ENCODE measurements at regions not wholly inside any gene's neighbourhood (a gene's known extent, or its start where the extent isn't known, plus 50 kb on each side); places are given as distances from the start of the nearest gene placed in this dataset.

GRCh38 chr20:55774628-55775027, 230.7 kb downstream of the CBLN4 start:
- Histone ChIP-seq H3K9me3 (peaks cover 0 to 13% (median 0%) of the 10 kb centered on the region in 8 donors), H3K27ac (no peak overlapping the region), H3K4me1 (no peaks in the 10 kb centered on the region), H3K36me3 (no peaks in the 10 kb centered on the region), H3K4me3 (no peak overlapping the region), H3K27me3 (replicated peaks in 1 of 7) (no peaks in the 10 kb centered on the region)
- no peak for DNase-seq
- TF ChIP-seq POLR2AphosphoS5 (IDR thresholded peaks at IDR 0.05) (no peak), CTCF (IDR thresholded peaks at IDR 0.05 in 8 of 11, conservative IDR thresholded peaks at IDR 0.05 in 3 of 11) (no peak), POLR2A (IDR thresholded peaks at IDR 0.05) (no peak)
- intact Hi-C loops (cut with DNase I; ENCODE audit: low total_unique reads) = no loop called here
- WGBS, 5 donors = 80 to 91% (median 86%) methylated on average over 6 of the region's 6 CpGs

GRCh38 chr20:55761797-55762196, 243.5 kb downstream of the CBLN4 start:
- intact Hi-C loops (cut with DNase I; ENCODE audit: low total_unique reads) = no loop called here
- TF ChIP-seq CTCF (IDR thresholded peaks at IDR 0.05 in 8 of 11, conservative IDR thresholded peaks at IDR 0.05 in 3 of 11) = no peak
- TF ChIP-seq POLR2AphosphoS5 (IDR thresholded peaks at IDR 0.05) = no peak
- no peak for TF ChIP-seq POLR2A (IDR thresholded peaks at IDR 0.05)
- H3K27me3 ChIP-seq (replicated peaks in 1 of 7) = no peaks in the 10 kb centered on the region
- H3K4me3 ChIP-seq = no peak overlapping the region
- H3K27ac ChIP-seq = no peak overlapping the region
- no peaks in the 10 kb centered on the region for H3K36me3 ChIP-seq
- H3K4me1 ChIP-seq = no peaks in the 10 kb centered on the region
- no peak for DNase-seq
- H3K9me3 ChIP-seq = peaks cover 0 to 32% (median 17%) of the 10 kb centered on the region in 8 donors

GRCh38 chr20:55761100-55761499, 244.2 kb downstream of the CBLN4 start:
- Histone ChIP-seq H3K4me3 (no peak overlapping the region), H3K9me3 (peaks cover 0 to 30% (median 17%) of the 10 kb centered on the region in 8 donors)

GRCh38 chr20:55760586-55760985, 244.7 kb downstream of the CBLN4 start:
- intact Hi-C loops (cut with DNase I; ENCODE audit: low total_unique reads) = no loop called here
- TF ChIP-seq POLR2AphosphoS5 (IDR thresholded peaks at IDR 0.05) = no peak
- no peak for TF ChIP-seq CTCF (IDR thresholded peaks at IDR 0.05 in 8 of 11, conservative IDR thresholded peaks at IDR 0.05 in 3 of 11)
- no peak for TF ChIP-seq POLR2A (IDR thresholded peaks at IDR 0.05)
- no peak for DNase-seq
- Histone ChIP-seq H3K27me3 (replicated peaks in 1 of 7) (no peaks in the 10 kb centered on the region), H3K4me1 (no peaks in the 10 kb centered on the region), H3K36me3 (no peaks in the 10 kb centered on the region), H3K9me3 (peaks cover 0 to 26% (median 14%) of the 10 kb centered on the region in 8 donors), H3K27ac (no peak overlapping the region), H3K4me3 (no peak overlapping the region)
- 38 to 56% (median 53%) methylated on average over 3 of the region's 3 CpGs for WGBS, 5 donors

More at GRCh38 chr20:55761100-55761499, 244.2 kb downstream of the CBLN4 start:
- intact Hi-C loops (cut with DNase I; ENCODE audit: low total_unique reads) = no loop called here
- WGBS, 5 donors = 55 to 65% (median 62%) methylated on average over 3 of the region's 3 CpGs
- Histone ChIP-seq H3K27ac (no peak overlapping the region), H3K36me3 (no peaks in the 10 kb centered on the region), H3K4me1 (no peaks in the 10 kb centered on the region), H3K27me3 (replicated peaks in 1 of 7) (no peaks in the 10 kb centered on the region)
- no peak for DNase-seq
- TF ChIP-seq POLR2AphosphoS5 (IDR thresholded peaks at IDR 0.05) (no peak), CTCF (IDR thresholded peaks at IDR 0.05 in 8 of 11, conservative IDR thresholded peaks at IDR 0.05 in 3 of 11) (no peak), POLR2A (IDR thresholded peaks at IDR 0.05) (no peak)

All from spleen (tissue), 11 donors.